Mesodermal cell (in vitro differentiated cells): ENCODE measurements at regions not wholly inside any gene's neighbourhood (a gene's known extent, or its start where the extent isn't known, plus 50 kb on each side); places are given as distances from the start of the nearest gene placed in this dataset.

Experiments used
- H3K27ac ChIP-seq: 2 replicates; pipeline ENCODE4 v1.7.0; 2013; ENCODE audit warnings: mild to moderate bottlenecking, low read depth, low read length, moderate library complexity; ENCODE audit not compliant: severe bottlenecking
- H3K36me3 ChIP-seq: 2 replicates; pipeline ENCODE4 v1.7.1; 2013; ENCODE audit warnings: mild to moderate bottlenecking, low read length, moderate library complexity; ENCODE audit not compliant: control insufficient read depth, insufficient read depth
- H3K4me1 ChIP-seq: one replicate; pipeline ENCODE4 v1.7.1; 2013; ENCODE audit warnings: mild to moderate bottlenecking, low read length; ENCODE audit not compliant: insufficient read depth, control insufficient read depth, poor library complexity, severe bottlenecking
- H3K4me3 ChIP-seq: 2 replicates; pipeline ENCODE4 v1.7.0; 2013; ENCODE audit warnings: low read length, control low read depth, mild to moderate bottlenecking; ENCODE audit not compliant: insufficient read depth, poor library complexity, severe bottlenecking; ENCODE audit errors: extremely low read depth
- H3K9me3 ChIP-seq: 2 replicates; pipeline ENCODE4 v1.7.1; 2013; ENCODE audit warnings: mild to moderate bottlenecking, low read length, moderate library complexity; ENCODE audit not compliant: control insufficient read depth
- WGBS, 2 experiments: methylation state at CpG; one replicate each; pipeline ENCODE4 v1.1.5; 2013; ENCODE audit warnings: missing lambda C conversion rate in 2 of 2; ENCODE audit not compliant: insufficient coverage in 2 of 2; 5-methylcytosine and 5-hydroxymethylcytosine counted together

DNA sequence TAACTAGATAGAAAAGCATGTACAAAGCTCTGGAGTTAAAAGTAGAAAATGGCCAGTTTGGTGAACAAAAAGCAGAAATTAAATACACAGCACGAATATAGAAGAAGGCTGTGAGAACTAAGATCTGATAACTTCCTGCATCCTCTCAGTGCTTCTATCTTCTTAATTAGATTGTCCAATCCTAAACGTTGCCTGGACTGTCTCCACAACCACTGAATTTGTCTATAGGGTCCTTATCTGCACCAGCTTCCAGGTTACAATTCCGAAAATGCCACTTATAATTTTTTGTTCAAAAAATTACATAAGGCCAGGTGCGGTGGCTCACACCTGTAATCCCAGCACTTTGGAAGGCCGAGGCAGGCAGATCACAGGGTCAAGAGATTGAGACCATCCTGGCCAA, 626.3 kb downstream of the TBL1XR1 start:
- Histone ChIP-seq H3K36me3 (no peaks in the 10 kb centered on the region), H3K9me3 (no peaks in the 10 kb centered on the region), H3K4me1 (no peaks in the 10 kb centered on the region), H3K27ac (no peak overlapping the region), H3K4me3 (no peak overlapping the region)
- 83 to 89% methylated on average over 4 of the region's 5 CpGs for WGBS, 2 experiments

DNA sequence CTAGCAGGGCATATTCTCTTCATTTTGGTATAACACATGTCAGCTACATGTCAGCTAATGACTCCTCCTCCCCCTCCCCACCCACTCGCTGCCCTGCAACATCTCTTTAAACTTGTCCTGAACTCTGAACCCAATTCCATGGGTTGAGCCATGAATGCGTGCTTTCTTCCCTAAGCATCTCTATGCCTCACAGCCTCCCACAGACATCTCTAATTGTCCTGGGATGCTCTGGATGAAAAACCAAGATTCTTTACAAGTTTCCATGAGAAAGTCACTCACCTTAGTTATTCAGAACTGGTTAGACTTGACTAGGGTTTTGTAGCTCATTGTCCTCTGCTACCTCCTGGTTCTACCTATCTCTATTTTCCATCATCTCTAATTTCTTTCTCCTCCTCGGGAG, 629.1 kb downstream of the TBL1XR1 start:
- H3K9me3 ChIP-seq = no peaks in the 10 kb centered on the region
- H3K27ac ChIP-seq = no peak overlapping the region
- no peaks in the 10 kb centered on the region for H3K36me3 ChIP-seq
- WGBS, 2 experiments = 89 to 92% methylated on average over 2 to 3 of the region's 3 CpGs
- H3K4me3 ChIP-seq = no peak overlapping the region
- no peaks in the 10 kb centered on the region for H3K4me1 ChIP-seq

DNA sequence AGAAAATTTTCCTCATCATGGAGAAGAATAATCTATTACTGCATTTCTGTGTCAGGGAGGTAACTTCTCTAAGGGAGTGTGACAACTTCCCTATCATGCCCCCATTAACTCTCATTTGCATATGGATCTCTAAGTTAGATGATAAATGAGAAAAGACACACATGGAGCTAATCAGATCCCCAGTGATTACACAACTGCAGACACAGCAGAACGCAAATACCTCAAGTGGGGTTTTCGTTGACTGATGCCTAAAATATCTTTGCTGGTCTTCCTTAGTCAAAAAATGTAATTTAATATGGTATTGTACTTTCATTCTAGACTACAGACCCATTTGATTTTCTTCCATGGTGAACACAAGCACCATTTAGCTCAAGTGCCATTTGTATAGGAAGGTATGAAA, 630.5 kb downstream of the TBL1XR1 start:
- Histone ChIP-seq H3K9me3 (no peaks in the 10 kb centered on the region), H3K4me1 (no peaks in the 10 kb centered on the region), H3K27ac (no peak overlapping the region), H3K4me3 (no peak overlapping the region), H3K36me3 (no peaks in the 10 kb centered on the region)
- WGBS, 2 experiments = 100% methylated on average over 1 of the region's 2 CpGs; no CpG with 5 or more reads in 1 of the 2 experiments

DNA sequence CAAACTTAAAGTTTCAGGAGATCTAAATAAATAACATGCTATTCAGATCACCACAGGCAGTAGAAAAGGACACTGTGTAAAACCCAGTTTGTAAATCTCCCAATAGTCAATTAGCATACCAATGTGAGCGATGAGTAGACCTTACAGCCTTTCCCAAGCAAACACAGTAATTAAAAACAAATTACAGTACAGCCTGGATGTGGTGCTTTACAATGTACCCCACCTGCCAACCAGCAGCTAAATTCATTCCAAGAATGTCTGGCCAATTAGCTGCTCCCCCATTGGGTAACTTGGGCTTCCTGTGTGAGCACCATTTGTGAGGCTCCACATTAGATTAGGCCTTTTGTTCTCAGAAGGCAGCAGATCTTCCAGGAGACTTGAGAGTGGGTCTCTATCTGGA, 635.0 kb downstream of the TBL1XR1 start:
- WGBS, 2 experiments = 54 to 80% methylated on average over 1 of the region's 1 CpG
- Histone ChIP-seq H3K4me3 (no peak overlapping the region), H3K27ac (no peak overlapping the region), H3K36me3 (no peaks in the 10 kb centered on the region), H3K4me1 (no peaks in the 10 kb centered on the region), H3K9me3 (no peaks in the 10 kb centered on the region)

DNA sequence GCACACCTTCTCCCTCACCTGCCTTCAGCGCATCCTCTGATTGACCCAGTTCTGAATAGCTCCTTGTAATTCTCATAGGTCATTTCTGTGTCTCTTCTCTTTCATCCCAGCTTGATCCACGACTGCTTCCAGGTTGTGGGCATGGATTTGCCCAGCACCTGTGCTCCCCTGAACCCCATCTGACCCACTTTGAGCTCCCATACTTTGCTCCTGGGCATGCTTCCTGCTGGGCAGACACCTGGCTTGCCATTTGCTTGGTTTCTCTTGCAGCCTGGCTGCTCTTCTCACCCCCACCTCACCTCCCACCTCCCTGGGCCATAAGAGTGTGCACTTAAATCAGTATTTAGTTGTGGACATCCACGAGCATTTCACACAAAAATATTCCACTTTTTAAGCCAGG, 635.5 kb downstream of the TBL1XR1 start:
- Histone ChIP-seq H3K36me3 (no peaks in the 10 kb centered on the region), H3K4me1 (no peaks in the 10 kb centered on the region), H3K4me3 (no peak overlapping the region), H3K27ac (no peak overlapping the region), H3K9me3 (no peaks in the 10 kb centered on the region)
- WGBS, 2 experiments = 80 to 83% methylated on average over 2 of the region's 3 CpGs

DNA sequence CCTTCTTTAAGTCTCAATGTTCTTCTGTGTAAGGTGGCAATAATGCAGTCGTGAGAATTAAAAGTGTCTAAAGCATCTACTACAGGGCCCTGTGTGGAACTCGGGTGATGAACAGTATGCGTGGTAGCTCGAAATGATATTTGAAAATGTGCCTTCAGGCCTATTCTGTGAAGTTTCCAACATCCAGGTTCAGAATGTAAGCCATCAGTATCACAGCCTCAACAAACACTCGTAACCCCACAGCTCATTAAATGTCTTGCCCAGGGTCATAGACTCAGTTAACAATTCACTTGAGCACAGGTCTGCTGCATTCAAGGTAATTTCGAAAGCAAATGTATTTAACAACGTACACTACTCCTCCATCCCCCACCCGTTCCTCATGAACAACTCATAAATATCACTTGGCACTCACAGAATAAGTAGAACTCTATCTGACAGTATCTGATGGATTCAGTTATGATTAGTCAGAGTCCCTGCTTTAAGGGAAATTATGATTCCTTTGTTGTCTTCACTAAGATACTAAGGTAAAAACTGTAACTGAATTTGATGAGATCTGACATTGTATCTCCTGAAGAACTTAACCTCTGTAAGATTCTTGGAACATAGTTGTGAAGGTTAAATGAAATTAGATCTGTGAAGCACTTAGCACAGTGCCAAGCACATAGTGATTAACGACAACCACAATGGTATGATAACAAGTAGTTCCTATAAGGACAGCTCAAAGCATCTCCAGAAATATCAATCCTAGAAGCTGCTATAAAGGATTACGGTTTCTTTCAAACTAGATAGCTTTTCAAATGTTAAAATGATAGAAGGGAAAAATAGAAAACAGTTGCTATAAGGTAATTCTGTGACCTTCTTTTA, 642.3 kb downstream of the TBL1XR1 start:
- H3K27ac ChIP-seq = no peak overlapping the region
- no peaks in the 10 kb centered on the region for H3K4me1 ChIP-seq
- no peaks in the 10 kb centered on the region for H3K9me3 ChIP-seq
- H3K36me3 ChIP-seq = no peaks in the 10 kb centered on the region
- WGBS, 2 experiments = 92 to 96% methylated on average over 5 to 9 of the region's 10 CpGs
- no peak overlapping the region for H3K4me3 ChIP-seq

DNA sequence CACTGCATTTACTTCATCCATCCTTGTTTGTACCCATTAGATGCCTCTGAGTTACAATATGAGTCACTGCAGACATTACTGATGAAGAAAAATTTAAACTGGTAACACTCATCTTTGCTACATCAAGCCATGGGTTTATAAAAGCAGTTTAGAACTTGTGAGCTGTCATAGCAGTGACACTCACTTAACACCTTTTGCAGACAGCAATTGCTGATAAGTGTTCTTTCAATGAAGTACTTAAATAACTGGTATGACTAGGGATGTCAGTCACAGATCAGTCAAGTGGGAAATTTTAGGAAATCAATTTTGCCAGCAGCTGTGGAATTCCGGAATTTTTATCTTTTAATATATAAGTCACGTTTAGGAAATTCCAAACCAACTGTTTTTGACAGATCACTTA, 643.0 kb downstream of the TBL1XR1 start:
- Histone ChIP-seq H3K36me3 (no peaks in the 10 kb centered on the region), H3K27ac (no peak overlapping the region), H3K9me3 (no peaks in the 10 kb centered on the region), H3K4me3 (no peak overlapping the region), H3K4me1 (no peaks in the 10 kb centered on the region)
- WGBS, 2 experiments = no CpG with 5 or more reads among the region's 2 CpGs

DNA sequence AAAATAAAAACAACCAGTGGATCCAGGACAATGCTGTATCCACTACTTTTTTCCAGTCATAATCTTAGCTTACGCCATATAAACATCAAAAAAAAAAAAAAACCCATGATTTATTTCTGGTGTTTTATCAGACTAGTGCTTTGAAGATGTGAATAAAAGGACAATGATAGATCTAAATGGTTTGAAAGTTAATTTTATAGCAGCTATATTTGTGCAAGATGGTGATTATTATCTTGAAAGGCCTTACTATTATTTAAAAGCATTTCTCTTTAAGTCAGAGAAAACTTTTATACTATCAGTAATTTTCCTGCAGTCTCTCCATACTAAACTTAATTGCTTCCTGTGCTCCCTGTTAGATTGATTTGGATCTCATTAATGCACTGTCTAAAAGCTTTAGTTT, 670.3 kb downstream of the TBL1XR1 start:
- no peaks in the 10 kb centered on the region for H3K4me1 ChIP-seq
- WGBS, 2 experiments = no CpG with 5 or more reads among the region's 1 CpG
- no peaks in the 10 kb centered on the region for H3K36me3 ChIP-seq
- H3K9me3 ChIP-seq = peaks cover 6% of the 10 kb centered on the region
- H3K4me3 ChIP-seq = no peak overlapping the region
- no peak overlapping the region for H3K27ac ChIP-seq

DNA sequence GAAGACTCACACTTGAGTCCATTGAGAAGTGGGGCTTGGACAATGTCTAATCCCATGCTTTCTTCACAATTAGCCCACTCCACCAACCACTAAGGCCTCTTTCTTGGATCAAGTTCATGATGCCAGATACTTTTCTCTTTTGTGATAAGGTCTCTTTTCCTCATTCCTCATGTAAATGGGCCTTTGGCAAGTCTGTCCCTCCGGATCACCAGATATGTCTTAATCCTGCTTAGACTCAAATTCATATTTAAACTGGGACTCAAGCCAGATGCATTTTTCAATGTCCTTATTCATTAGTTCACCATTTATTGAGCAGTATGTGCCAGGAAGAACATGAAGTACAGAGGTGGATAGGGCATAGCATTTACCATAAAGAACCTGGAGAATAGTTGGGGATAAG, 671.1 kb downstream of the TBL1XR1 start:
- WGBS, 2 experiments = 100% methylated on average over 1 of the region's 1 CpG; no CpG with 5 or more reads in 1 of the 2 experiments
- peaks cover 6% of the 10 kb centered on the region for H3K9me3 ChIP-seq
- H3K4me1 ChIP-seq = no peaks in the 10 kb centered on the region
- H3K36me3 ChIP-seq = no peaks in the 10 kb centered on the region
- H3K4me3 ChIP-seq = no peak overlapping the region
- H3K27ac ChIP-seq = no peak overlapping the region

DNA sequence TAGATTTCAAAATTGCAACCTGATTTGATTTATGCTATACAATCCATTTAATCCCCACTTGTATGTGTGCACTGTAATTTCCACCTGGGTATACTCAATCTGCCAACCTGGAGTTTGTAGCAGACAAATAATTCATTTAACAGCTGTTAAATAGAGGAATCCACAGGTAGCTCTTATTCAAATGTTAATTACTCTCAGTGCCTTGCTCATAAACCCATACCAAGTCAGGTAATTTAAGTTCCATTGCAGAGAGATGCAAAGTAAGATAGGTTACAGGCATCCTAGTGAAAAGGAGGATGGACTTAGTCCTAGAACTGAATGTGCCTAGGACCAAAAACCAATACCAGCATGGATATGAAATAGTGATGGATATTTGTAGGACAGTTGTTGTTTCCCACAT, 674.2 kb downstream of the TBL1XR1 start:
- Histone ChIP-seq H3K4me3 (no peak overlapping the region), H3K27ac (no peak overlapping the region), H3K4me1 (no peaks in the 10 kb centered on the region), H3K36me3 (no peaks in the 10 kb centered on the region), H3K9me3 (no peaks in the 10 kb centered on the region)

DNA sequence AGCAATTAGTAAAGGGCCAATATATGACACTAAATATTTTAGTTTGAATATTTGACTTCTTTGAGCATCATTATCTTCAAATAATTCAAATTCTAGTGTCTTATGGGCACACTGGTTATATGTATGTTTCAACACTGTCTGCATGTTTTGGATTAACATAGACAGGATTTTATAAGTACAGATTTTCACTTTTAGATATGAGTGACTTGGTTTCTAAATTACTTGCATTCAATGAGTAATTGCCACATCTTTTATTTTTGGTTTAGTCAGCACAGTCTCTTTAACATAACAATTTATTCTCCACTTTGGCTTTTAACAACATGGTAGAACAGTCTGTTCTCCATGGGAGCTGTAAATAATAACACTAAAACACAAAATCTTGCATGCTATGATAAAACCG, 674.8 kb downstream of the TBL1XR1 start:
- no peaks in the 10 kb centered on the region for H3K4me1 ChIP-seq

More for the DNA sequence above, 674.8 kb downstream of the TBL1XR1 start:
- no peak overlapping the region for H3K4me3 ChIP-seq
- no peak overlapping the region for H3K27ac ChIP-seq
- H3K9me3 ChIP-seq = no peaks in the 10 kb centered on the region
- WGBS, 2 experiments = no CpG with 5 or more reads among the region's 1 CpG
- no peaks in the 10 kb centered on the region for H3K36me3 ChIP-seq
